ENCODE measurements at regions not wholly inside any gene's neighbourhood (a gene's known extent, or its start where the extent isn't known, plus 50 kb on each side); places are given as distances from the start of the nearest gene placed in this dataset.

- H3K36me3 ChIP-seq (ENCODE audit: low read depth, missing control alignments) = no peaks in the 10 kb centered on the region
- TF ChIP-seq CTCF (IDR thresholded peaks at IDR 0.05) (no peak), POLR2A (IDR thresholded peaks at IDR 0.05) (no peak)
- no peak overlapping the region for H3K27ac ChIP-seq
- DNase-seq = no peak
- no peaks in the 10 kb centered on the region for H3K27me3 ChIP-seq
- 46 to 74% methylated on average over 5 of the region's 5 CpGs for WGBS, 2 donors
- H3K4me3 ChIP-seq = no peak overlapping the region
- no peaks in the 10 kb centered on the region for H3K4me1 ChIP-seq
- intact Hi-C loops (cut with DNase I; ENCODE audit: low total_unique reads) = no loop called here
- no peaks in the 10 kb centered on the region for H3K9me3 ChIP-seq
Measured at GRCh38 chr12:34286483-34286882, 264.2 kb downstream of the ALG10 start.

GRCh38 chr12:34286934-34287333, 264.6 kb downstream of the ALG10 start:
- no peaks in the 10 kb centered on the region for H3K36me3 ChIP-seq (ENCODE audit: low read depth, missing control alignments)
- no peak overlapping the region for H3K4me3 ChIP-seq
- H3K9me3 ChIP-seq = no peaks in the 10 kb centered on the region
- no peaks in the 10 kb centered on the region for H3K27me3 ChIP-seq
- 73 to 75% methylated on average over 5 to 6 of the region's 6 CpGs for WGBS, 2 donors
- intact Hi-C loops (cut with DNase I; ENCODE audit: low total_unique reads) = no loop called here
- DNase-seq = no peak
- TF ChIP-seq POLR2A (IDR thresholded peaks at IDR 0.05) (no peak), CTCF (IDR thresholded peaks at IDR 0.05) (no peak)
- no peak overlapping the region for H3K27ac ChIP-seq
- H3K4me1 ChIP-seq = no peaks in the 10 kb centered on the region

DNA sequence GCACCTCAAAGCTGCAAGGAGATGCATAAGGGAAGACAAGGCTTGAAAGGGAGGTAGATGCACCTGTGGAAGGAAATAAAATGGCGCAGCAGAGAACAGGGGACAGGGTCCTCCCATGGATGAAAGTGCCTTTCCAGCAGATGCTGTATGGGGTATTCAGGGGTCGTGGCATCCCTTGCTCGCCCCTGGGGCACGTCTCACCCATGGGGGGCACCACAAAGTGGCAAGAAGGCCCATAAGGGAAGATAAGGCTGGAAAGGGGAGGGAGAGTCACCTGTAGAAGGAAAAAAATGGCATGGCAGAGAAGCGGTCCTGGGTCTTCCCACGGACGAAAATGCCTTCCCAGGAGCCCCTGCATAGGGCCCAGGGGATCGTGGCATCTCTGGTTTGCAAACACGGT, 265.1 kb downstream of the ALG10 start:
- intact Hi-C loops (cut with DNase I; ENCODE audit: low total_unique reads) = no loop called here
- no peak for TF ChIP-seq CTCF (IDR thresholded peaks at IDR 0.05)
- TF ChIP-seq POLR2A (IDR thresholded peaks at IDR 0.05) = no peak
- H3K4me3 ChIP-seq = no peak overlapping the region
- no peak overlapping the region for H3K27ac ChIP-seq
- H3K4me1 ChIP-seq = no peaks in the 10 kb centered on the region
- WGBS, 2 donors = 50 to 51% methylated on average over 9 of the region's 9 CpGs
- no peaks in the 10 kb centered on the region for H3K36me3 ChIP-seq (ENCODE audit: low read depth, missing control alignments)
- no peak for DNase-seq
- no peaks in the 10 kb centered on the region for H3K9me3 ChIP-seq
- no peaks in the 10 kb centered on the region for H3K27me3 ChIP-seq

DNA sequence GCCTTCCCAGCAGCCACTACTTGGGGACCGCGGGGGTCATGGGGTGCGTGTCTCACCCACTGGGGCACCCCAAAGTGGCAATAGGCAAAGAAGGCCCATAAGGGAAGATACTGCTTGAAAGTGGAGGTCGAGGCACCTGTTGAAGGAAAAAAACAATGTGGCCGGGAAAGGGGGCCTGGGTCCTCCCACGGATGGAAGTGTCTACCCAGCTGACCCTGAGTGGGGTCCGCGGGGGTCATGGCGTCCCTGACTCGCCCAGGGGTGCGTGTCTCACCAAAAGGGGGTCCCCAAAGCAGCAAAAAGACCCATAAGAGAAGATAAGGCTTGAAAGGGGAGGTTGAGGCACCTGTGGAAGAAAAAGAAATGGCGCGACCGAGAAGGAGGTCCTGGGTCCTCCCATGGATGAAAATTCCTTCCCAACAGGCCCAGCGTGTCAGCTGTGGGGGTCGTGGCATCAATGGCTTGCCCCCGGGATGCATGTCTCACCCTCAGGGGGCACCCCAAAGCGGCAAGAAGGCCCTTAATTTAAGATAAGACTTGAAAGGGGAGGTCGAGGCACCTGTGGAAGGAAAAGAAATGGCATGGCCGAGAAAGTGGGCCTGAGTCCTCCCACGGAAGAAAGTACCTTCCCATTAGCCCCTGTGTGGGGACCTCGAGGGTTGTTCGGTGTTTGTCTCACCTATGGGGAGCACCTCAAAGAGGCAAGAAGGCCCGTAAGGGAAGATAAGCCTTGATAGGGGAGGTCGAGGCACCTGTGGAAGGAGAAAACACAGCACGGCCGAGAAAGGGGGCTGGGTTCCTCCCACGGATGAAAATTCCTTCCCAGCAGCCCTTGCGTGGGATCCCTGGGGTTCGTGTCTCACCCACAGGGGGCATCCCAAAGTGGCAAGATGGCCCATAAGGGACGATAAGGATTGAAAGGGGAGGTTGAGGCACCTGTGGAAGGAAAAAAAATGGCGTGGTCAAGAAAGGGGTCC, 266.0 kb downstream of the ALG10 start:
- Histone ChIP-seq H3K4me3 (no peak overlapping the region), H3K27me3 (no peaks in the 10 kb centered on the region), H3K27ac (no peak overlapping the region), H3K4me1 (no peaks in the 10 kb centered on the region), H3K36me3 (ENCODE audit: low read depth, missing control alignments) (no peaks in the 10 kb centered on the region), H3K9me3 (no peaks in the 10 kb centered on the region)
- no peak for TF ChIP-seq POLR2A (IDR thresholded peaks at IDR 0.05)
- TF ChIP-seq CTCF (IDR thresholded peaks at IDR 0.05) = no peak
- intact Hi-C loops (cut with DNase I; ENCODE audit: low total_unique reads) = no loop called here
- 58 to 59% methylated on average over 32 of the region's 32 CpGs for WGBS, 2 donors
- no peak for DNase-seq

GRCh38 chr12:34288963-34289345, 266.7 kb downstream of the ALG10 start:
- H3K9me3 ChIP-seq = no peaks in the 10 kb centered on the region
- no peak for DNase-seq
- intact Hi-C loops (cut with DNase I; ENCODE audit: low total_unique reads) = no loop called here
- no peak overlapping the region for H3K4me3 ChIP-seq
- no peaks in the 10 kb centered on the region for H3K27me3 ChIP-seq
- H3K27ac ChIP-seq = no peak overlapping the region
- no peaks in the 10 kb centered on the region for H3K4me1 ChIP-seq
- TF ChIP-seq CTCF (IDR thresholded peaks at IDR 0.05) (no peak), POLR2A (IDR thresholded peaks at IDR 0.05) (no peak)
- H3K36me3 ChIP-seq (ENCODE audit: low read depth, missing control alignments) = no peaks in the 10 kb centered on the region
- 47 to 52% methylated on average over 12 of the region's 12 CpGs for WGBS, 2 donors

Measured in testis (tissue), 2 donors.